GM18868 (cell line): ENCODE measurements at regions not wholly inside any gene's neighbourhood (a gene's known extent, or its start where the extent isn't known, plus 50 kb on each side); places are given as distances from the start of the nearest gene placed in this dataset.

Experiments
- ATAC-seq: cut with Tn5 transposase; IDR thresholded peaks from one replicate; pipeline ENCODE4 v1.9.1; 2021; ENCODE audit warnings: mild to moderate bottlenecking, moderate library complexity; ENCODE audit not compliant: unreplicated experiment

DNA sequence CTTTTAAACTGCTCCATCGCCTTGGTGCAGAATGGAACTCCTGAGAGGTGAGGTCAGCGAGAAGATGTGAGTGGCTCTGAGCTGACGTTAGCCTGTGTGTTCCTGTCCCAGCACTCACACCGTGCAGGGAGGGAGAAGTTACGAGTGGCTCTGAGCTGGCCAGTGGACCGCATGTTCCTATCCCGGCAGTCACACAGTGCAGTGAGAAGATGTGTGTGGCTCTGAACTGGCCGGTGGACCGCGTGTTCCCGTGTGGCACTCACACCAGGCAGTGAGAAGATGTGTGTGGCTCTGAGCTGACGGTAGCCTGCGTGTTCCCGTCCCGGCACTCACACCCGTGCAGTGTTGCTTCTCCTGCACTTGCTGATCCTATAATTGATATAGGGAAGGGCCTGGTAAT is 59.9 kb downstream of the VCPKMT start:
- no peak for ATAC-seq

DNA sequence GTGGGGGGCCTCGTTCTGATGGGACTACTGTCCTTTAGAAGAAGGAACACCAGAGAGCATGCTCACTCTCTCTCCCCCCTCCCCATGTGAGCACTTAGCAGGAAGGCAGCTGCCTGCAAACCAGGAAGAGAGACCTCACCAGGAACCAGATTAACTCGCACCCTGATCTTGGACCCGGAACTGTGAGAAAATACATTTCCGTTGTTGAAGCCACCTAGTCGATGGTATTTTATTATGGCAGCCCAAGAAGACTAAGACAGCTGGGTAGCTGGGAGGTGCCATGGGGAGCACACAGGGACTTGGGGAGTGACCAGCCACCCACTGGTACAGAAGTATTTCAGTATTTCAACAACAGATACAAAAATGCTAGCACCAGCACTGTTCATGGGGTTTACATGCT is 59.0 kb downstream of the VCPKMT start:
- no peak for ATAC-seq

DNA sequence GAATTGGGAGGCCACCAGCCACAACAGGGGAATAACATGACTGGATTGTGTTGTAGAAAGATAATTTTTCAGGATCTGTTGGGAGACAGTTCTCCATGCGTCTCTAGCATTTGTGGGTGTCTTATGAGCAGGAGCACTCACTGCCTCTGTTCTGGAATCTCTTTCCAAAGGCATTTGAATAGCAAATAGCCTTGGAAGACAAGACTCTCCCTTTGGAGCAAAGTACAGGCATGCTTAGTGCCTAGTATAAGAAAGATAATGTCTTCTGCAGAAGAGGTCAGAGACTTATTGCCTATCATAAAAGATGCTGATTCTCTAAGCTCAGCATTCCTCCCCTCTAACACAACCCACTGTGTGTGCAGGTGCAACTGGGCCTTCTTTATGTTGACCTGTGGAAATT is 58.3 kb downstream of the VCPKMT start:
- no peak for ATAC-seq
